ENCODE measurements at regions not wholly inside any gene's neighbourhood (a gene's known extent, or its start where the extent isn't known, plus 50 kb on each side); places are given as distances from the start of the nearest gene placed in this dataset.

- Mint-ChIP-seq H3K9me3 (no peaks in the 10 kb centered on the region), H3K27ac (no peak overlapping the region), H3K4me1 (ENCODE audit: low read depth) (peaks cover 6% of the 10 kb centered on the region; the same call in 1 of the 2 replicates), H3K36me3 (ENCODE audit: low read depth) (no peaks in the 10 kb centered on the region), H3K4me3 (no peak overlapping the region), H3K27me3 (ENCODE audit: insufficient read depth) (peaks cover 8% of the 10 kb centered on the region; the same call in 1 of the 2 replicates)
- DNase-seq, result no peak
- TF ChIP-seq CTCF (IDR thresholded peaks at IDR 0.05), result no peak
Measured at GRCh38 chr14:53213761-53214160, 60.6 kb upstream of the DDHD1 start.

GRCh38 chr14:53209370-53209769 is 56.2 kb upstream of the DDHD1 start:
- no peak for DNase-seq
- H3K27me3 Mint-ChIP-seq (ENCODE audit: insufficient read depth), result peaks cover 7% of the 10 kb centered on the region; the same call in 1 of the 2 replicates
- no peaks in the 10 kb centered on the region for H3K4me1 Mint-ChIP-seq (ENCODE audit: low read depth)
- H3K36me3 Mint-ChIP-seq (ENCODE audit: low read depth), result no peaks in the 10 kb centered on the region
- peaks cover 5% of the 10 kb centered on the region; the same call in 1 of the 2 replicates for H3K9me3 Mint-ChIP-seq
- no peak for TF ChIP-seq CTCF (IDR thresholded peaks at IDR 0.05)
- H3K4me3 Mint-ChIP-seq, result no peak overlapping the region
- no peak overlapping the region for H3K27ac Mint-ChIP-seq

Data from HFFc6 (cell line).